ENCODE measurements at regions not wholly inside any gene's neighbourhood (a gene's known extent, or its start where the extent isn't known, plus 50 kb on each side); places are given as distances from the start of the nearest gene placed in this dataset.

DNA sequence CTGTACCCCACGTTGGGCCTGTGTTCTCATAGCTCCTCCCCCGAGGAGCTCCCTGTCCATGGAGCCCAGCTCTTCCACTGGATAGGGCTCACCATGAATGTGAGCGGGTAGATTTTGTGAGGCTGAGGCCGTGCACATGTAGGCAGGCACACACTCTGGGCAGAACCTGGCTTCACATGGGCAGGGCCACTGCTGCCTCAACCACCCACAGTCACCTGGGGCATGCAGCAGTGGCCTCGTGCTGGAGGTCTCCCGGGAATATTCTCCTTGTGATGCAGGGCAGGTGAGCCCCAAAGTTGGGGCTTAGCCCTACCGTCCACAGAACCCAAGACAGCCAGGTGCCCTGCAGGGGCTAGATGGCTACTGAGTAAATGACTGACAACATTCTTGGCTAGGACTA is 116.6 kb downstream of the TMEM130 start:
- intact Hi-C loops (cut with DNase I): no loop called here
- H3K36me3 ChIP-seq: no peaks in the 10 kb centered on the region
- H3K27me3 ChIP-seq: no peaks in the 10 kb centered on the region
- DNase-seq (no peak), ATAC-seq (peak; percentile 15)
- no peaks in the 10 kb centered on the region for H3K4me1 ChIP-seq
- TF ChIP-seq, protein P1, sequence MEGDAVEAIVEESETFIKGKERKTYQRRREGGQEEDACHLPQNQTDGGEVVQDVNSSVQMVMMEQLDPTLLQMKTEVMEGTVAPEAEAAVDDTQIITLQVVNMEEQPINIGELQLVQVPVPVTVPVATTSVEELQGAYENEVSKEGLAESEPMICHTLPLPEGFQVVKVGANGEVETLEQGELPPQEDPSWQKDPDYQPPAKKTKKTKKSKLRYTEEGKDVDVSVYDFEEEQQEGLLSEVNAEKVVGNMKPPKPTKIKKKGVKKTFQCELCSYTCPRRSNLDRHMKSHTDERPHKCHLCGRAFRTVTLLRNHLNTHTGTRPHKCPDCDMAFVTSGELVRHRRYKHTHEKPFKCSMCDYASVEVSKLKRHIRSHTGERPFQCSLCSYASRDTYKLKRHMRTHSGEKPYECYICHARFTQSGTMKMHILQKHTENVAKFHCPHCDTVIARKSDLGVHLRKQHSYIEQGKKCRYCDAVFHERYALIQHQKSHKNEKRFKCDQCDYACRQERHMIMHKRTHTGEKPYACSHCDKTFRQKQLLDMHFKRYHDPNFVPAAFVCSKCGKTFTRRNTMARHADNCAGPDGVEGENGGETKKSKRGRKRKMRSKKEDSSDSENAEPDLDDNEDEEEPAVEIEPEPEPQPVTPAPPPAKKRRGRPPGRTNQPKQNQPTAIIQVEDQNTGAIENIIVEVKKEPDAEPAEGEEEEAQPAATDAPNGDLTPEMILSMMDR (IDR thresholded peaks at IDR 0.05): no peak
- H3K4me3 ChIP-seq: no peak overlapping the region
- no peak overlapping the region for H3K27ac ChIP-seq
- no peaks in the 10 kb centered on the region for H3K9me3 ChIP-seq

DNA sequence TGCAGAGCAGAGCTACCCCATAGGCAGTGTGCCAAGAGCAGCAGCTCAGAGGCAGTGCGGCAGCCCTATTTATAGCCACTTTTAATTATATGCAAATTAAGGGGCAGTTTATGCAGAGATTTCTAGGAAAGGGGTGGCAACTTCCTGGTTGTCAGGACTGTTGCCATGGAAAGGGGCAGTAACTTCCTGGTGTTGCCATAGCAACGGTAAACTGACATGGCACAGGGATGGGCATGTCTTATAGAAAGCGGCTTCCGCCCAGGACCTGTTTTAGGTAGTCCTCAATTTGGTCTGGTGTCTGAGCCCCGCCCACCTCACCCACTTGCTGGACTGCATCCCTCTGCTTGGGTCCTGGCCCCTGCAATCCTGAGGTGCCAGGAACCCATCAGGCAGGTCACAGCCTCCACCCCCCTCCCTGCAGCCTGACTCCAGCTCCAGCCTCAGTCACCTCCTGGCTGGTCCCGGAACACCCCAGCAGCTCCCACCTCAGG is 115.8 kb downstream of the TMEM130 start:
- Histone ChIP-seq H3K27ac (no peak overlapping the region), H3K9me3 (no peaks in the 10 kb centered on the region), H3K4me1 (no peaks in the 10 kb centered on the region), H3K36me3 (no peaks in the 10 kb centered on the region), H3K27me3 (no peaks in the 10 kb centered on the region), H3K4me3 (no peak overlapping the region)
- ATAC-seq: no peak
- DNase-seq: no peak
- intact Hi-C loops (cut with DNase I): no loop called here
- TF ChIP-seq, protein P1 (IDR thresholded peaks at IDR 0.05): no peak

DNA sequence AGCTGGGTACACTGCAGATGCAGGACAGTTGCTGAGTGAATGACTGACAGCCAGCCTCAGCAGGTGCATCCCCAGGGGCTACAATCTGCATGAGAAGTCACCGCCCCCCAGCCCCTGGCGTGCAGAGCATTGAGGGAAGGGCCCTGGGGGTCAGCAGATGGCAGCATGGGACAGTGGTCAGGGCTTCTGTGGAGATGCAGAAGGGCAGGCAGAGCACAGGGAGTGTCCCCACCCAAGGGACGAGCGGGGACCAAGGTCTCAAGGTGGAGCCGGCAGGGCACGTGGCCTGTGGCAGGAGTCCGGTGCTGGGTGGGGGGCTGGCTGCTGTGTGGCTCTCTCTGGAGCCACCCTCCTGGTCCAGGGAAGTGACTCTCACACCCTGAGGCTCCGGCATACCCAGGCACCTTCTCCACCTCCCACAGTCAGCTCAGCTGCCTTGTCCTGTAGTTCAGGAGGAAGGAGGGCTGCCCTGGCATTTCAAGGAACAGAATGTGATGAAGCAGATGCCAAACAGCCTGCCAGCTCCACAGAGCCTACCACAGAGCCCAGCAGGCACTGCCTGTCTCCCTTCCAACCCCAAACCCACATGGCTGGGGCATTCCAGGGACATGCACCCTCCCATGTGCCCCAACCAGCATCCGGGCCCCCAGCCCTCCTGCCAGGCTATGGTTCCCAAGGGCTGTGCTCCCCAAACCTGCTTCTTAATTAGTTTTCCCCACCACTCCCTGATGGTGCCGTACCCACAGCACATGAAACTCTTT is 114.5 kb downstream of the TMEM130 start:
- no peak overlapping the region for H3K4me3 ChIP-seq
- no peaks in the 10 kb centered on the region for H3K36me3 ChIP-seq
- H3K9me3 ChIP-seq: no peaks in the 10 kb centered on the region
- intact Hi-C loops (cut with DNase I): no loop called here
- no peaks in the 10 kb centered on the region for H3K27me3 ChIP-seq
- ATAC-seq (no peak), DNase-seq (no peak)
- TF ChIP-seq, protein P1 (IDR thresholded peaks at IDR 0.05): no peak
- no peak overlapping the region for H3K27ac ChIP-seq
- no peaks in the 10 kb centered on the region for H3K4me1 ChIP-seq

DNA sequence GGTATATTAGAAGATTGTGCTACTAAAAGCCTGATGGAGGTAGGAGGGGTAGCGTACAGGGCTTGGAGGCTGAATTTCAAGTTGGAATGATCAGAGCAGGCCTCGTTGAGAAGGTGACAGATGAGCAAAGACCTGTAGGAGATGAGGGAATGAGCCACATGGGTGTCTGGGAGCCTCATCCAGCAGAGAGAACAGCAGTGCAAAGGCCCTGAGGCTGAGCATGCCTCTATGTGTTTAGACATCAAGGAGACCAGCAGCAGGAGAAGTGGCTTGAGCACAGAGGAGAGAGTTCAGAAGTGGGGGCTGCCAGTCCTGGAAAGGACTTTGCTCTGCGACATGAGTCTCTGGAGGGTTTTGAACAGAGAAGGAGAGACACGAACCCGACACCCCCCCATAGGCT is 111.7 kb downstream of the TMEM130 start:
- DNase-seq: no peak
- H3K4me3 ChIP-seq: no peak overlapping the region
- intact Hi-C loops (cut with DNase I): no loop called here
- ATAC-seq: no peak
- no peaks in the 10 kb centered on the region for H3K27me3 ChIP-seq
- no peaks in the 10 kb centered on the region for H3K9me3 ChIP-seq
- no peaks in the 10 kb centered on the region for H3K4me1 ChIP-seq
- TF ChIP-seq, protein P1 (IDR thresholded peaks at IDR 0.05): no peak
- H3K36me3 ChIP-seq: no peaks in the 10 kb centered on the region
- no peak overlapping the region for H3K27ac ChIP-seq

DNA sequence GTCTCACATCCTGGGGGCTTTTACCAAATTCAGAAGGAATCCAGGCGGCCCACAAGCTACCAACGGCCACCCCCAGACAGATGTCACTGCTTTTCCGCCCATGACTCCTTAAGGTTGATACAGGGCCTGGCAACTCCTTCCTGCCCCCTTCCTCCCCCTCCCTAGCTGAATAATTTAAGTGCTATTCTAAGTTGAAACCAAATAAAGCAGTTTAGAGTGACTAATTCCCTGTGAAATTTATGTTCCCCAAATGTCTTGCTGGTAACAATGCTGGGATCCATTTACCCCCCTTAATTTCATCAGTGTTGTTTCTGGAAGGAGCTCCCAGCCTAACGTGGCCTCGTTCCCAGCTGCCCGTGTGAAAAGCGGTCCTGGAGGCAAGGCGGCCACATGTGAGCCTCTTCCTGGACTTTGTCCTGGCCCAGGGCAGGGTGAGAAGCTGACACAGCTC is 109.6 kb downstream of the TMEM130 start:
- TF ChIP-seq, protein P1 (IDR thresholded peaks at IDR 0.05): no peak
- Histone ChIP-seq H3K27me3 (no peaks in the 10 kb centered on the region), H3K4me3 (no peak overlapping the region), H3K27ac (no peak overlapping the region), H3K36me3 (no peaks in the 10 kb centered on the region), H3K4me1 (no peaks in the 10 kb centered on the region), H3K9me3 (no peaks in the 10 kb centered on the region)
- DNase-seq (no peak), ATAC-seq (no peak)
- intact Hi-C loops (cut with DNase I): no loop called here
